ENCODE measurements at regions not wholly inside any gene's neighbourhood (a gene's known extent, or its start where the extent isn't known, plus 50 kb on each side); places are given as distances from the start of the nearest gene placed in this dataset.
"Not testable (repeated sequence)": the region's sequence is repeated elsewhere in the genome, so short reads cannot be mapped to it uniquely, and the experiment has no call there.

GRCh38 chr13:16141361-16141760, 3040.3 kb downstream of the TUBA3C start:
- CTCF ChIA-PET; H3K4me1 Mint-ChIP-seq; H3K27me3 ChIP-seq (replicated peaks in 1 of 4; ENCODE audit: control extremely low read depth in 1 of 4, control insufficient read depth in 3 of 4, insufficient read depth in 4 of 4, low read length in 3 of 4); H3K9me3 ChIP-seq (ENCODE audit: control extremely low read depth in 1 of 3, control insufficient read depth in 2 of 3, insufficient read depth in 1 of 3, low read length in 2 of 3); H3K27me3 Mint-ChIP-seq; H3K9me3 Mint-ChIP-seq (ENCODE audit: insufficient read depth); H3K4me2 ChIP-seq (replicated peaks; ENCODE audit: low read depth, low read length, poor library complexity, severe bottlenecking); H3K4me1 ChIP-seq (ENCODE audit: control insufficient read depth in 2 of 2, insufficient read depth in 2 of 2, low read length in 2 of 2); H3K79me2 ChIP-seq (ENCODE audit: control insufficient read depth, insufficient read depth, low read length); POLR2A ChIA-PET; DNase-seq; H3K9ac ChIP-seq (ENCODE audit: low read length); H3K27ac Mint-ChIP-seq; intact Hi-C loops (cut with micrococcal nuclease); H3K36me3 ChIP-seq (replicated peaks in 1 of 2; ENCODE audit: control extremely low read depth in 1 of 2, control insufficient read depth in 1 of 2, extremely low read depth in 1 of 2, insufficient read depth in 2 of 2, low read length in 1 of 2); H3K4me3 Mint-ChIP-seq; H3K27ac ChIP-seq (ENCODE audit: low read length in 2 of 2); H4K20me1 ChIP-seq (ENCODE audit: control insufficient read depth, insufficient read depth, low read length, poor library complexity, severe bottlenecking); H3K4me3 ChIP-seq (ENCODE audit: control extremely low read depth in 1 of 5, extremely low read depth in 1 of 5, insufficient read depth in 1 of 5, low read depth in 2 of 5, low read length in 4 of 5); H2AFZ ChIP-seq (ENCODE audit: insufficient read depth, low read depth, low read length, poor library complexity, severe bottlenecking); ATAC-seq (ENCODE audit: low read depth): not testable (repeated sequence)
- WGBS (ENCODE audit: insufficient coverage) = no CpG with 5 or more reads among the region's 10 CpGs

GRCh38 chr13:16136846-16137245, 3044.8 kb downstream of the TUBA3C start:
- WGBS (ENCODE audit: insufficient coverage) = 57% methylated on average over 1 of the region's 2 CpGs
- H3K79me2 ChIP-seq (ENCODE audit: control insufficient read depth, insufficient read depth, low read length); CTCF ChIA-PET; H3K27me3 ChIP-seq (replicated peaks in 1 of 4; ENCODE audit: control extremely low read depth in 1 of 4, control insufficient read depth in 3 of 4, insufficient read depth in 4 of 4, low read length in 3 of 4); H3K4me2 ChIP-seq (replicated peaks; ENCODE audit: low read depth, low read length, poor library complexity, severe bottlenecking); H3K9me3 Mint-ChIP-seq (ENCODE audit: insufficient read depth); H2AFZ ChIP-seq (ENCODE audit: insufficient read depth, low read depth, low read length, poor library complexity, severe bottlenecking); POLR2A ChIA-PET; H3K9me3 ChIP-seq (ENCODE audit: control extremely low read depth in 1 of 3, control insufficient read depth in 2 of 3, insufficient read depth in 1 of 3, low read length in 2 of 3); H3K4me1 ChIP-seq (ENCODE audit: control insufficient read depth in 2 of 2, insufficient read depth in 2 of 2, low read length in 2 of 2); H3K9ac ChIP-seq (ENCODE audit: low read length); H3K27ac Mint-ChIP-seq; ATAC-seq (ENCODE audit: low read depth); H3K4me1 Mint-ChIP-seq; H3K36me3 ChIP-seq (replicated peaks in 1 of 2; ENCODE audit: control extremely low read depth in 1 of 2, control insufficient read depth in 1 of 2, extremely low read depth in 1 of 2, insufficient read depth in 2 of 2, low read length in 1 of 2); H3K27me3 Mint-ChIP-seq; H3K4me3 ChIP-seq (ENCODE audit: control extremely low read depth in 1 of 5, extremely low read depth in 1 of 5, insufficient read depth in 1 of 5, low read depth in 2 of 5, low read length in 4 of 5); intact Hi-C loops (cut with micrococcal nuclease); DNase-seq; H4K20me1 ChIP-seq (ENCODE audit: control insufficient read depth, insufficient read depth, low read length, poor library complexity, severe bottlenecking); H3K27ac ChIP-seq (ENCODE audit: low read length in 2 of 2); H3K4me3 Mint-ChIP-seq: not testable (repeated sequence)

- intact Hi-C loops (cut with micrococcal nuclease); H3K27me3 ChIP-seq (replicated peaks in 1 of 4; ENCODE audit: control extremely low read depth in 1 of 4, control insufficient read depth in 3 of 4, insufficient read depth in 4 of 4, low read length in 3 of 4); H3K79me2 ChIP-seq (ENCODE audit: control insufficient read depth, insufficient read depth, low read length); H3K4me2 ChIP-seq (replicated peaks; ENCODE audit: low read depth, low read length, poor library complexity, severe bottlenecking); H3K4me3 Mint-ChIP-seq; H3K4me1 Mint-ChIP-seq; H3K9me3 Mint-ChIP-seq (ENCODE audit: insufficient read depth); H3K27ac Mint-ChIP-seq; H3K4me3 ChIP-seq (ENCODE audit: control extremely low read depth in 1 of 5, extremely low read depth in 1 of 5, insufficient read depth in 1 of 5, low read depth in 2 of 5, low read length in 4 of 5); H3K36me3 ChIP-seq (replicated peaks in 1 of 2; ENCODE audit: control extremely low read depth in 1 of 2, control insufficient read depth in 1 of 2, extremely low read depth in 1 of 2, insufficient read depth in 2 of 2, low read length in 1 of 2); POLR2A ChIA-PET; H2AFZ ChIP-seq (ENCODE audit: insufficient read depth, low read depth, low read length, poor library complexity, severe bottlenecking); H3K9ac ChIP-seq (ENCODE audit: low read length); CTCF ChIA-PET; ATAC-seq (ENCODE audit: low read depth); H3K27me3 Mint-ChIP-seq; H3K4me1 ChIP-seq (ENCODE audit: control insufficient read depth in 2 of 2, insufficient read depth in 2 of 2, low read length in 2 of 2); H4K20me1 ChIP-seq (ENCODE audit: control insufficient read depth, insufficient read depth, low read length, poor library complexity, severe bottlenecking); DNase-seq; H3K27ac ChIP-seq (ENCODE audit: low read length in 2 of 2): not testable (repeated sequence)
- WGBS (ENCODE audit: insufficient coverage) = no CpG with 5 or more reads among the region's 6 CpGs
- H3K9me3 ChIP-seq (ENCODE audit: control extremely low read depth in 1 of 3, control insufficient read depth in 2 of 3, insufficient read depth in 1 of 3, low read length in 2 of 3) = peaks cover 0 to 12% (median 3%) of the 10 kb centered on the region in 3 donors
Measured at GRCh38 chr13:16128675-16129074, 3052.9 kb downstream of the TUBA3C start.

- H2AFZ ChIP-seq (ENCODE audit: insufficient read depth, low read depth, low read length, poor library complexity, severe bottlenecking); intact Hi-C loops (cut with micrococcal nuclease); H3K79me2 ChIP-seq (ENCODE audit: control insufficient read depth, insufficient read depth, low read length); ATAC-seq (ENCODE audit: low read depth); H4K20me1 ChIP-seq (ENCODE audit: control insufficient read depth, insufficient read depth, low read length, poor library complexity, severe bottlenecking); H3K9me3 ChIP-seq (ENCODE audit: control extremely low read depth in 1 of 3, control insufficient read depth in 2 of 3, insufficient read depth in 1 of 3, low read length in 2 of 3); H3K4me3 Mint-ChIP-seq; H3K36me3 ChIP-seq (replicated peaks in 1 of 2; ENCODE audit: control extremely low read depth in 1 of 2, control insufficient read depth in 1 of 2, extremely low read depth in 1 of 2, insufficient read depth in 2 of 2, low read length in 1 of 2); CTCF ChIA-PET; H3K4me1 Mint-ChIP-seq; H3K27me3 Mint-ChIP-seq; H3K27me3 ChIP-seq (replicated peaks in 1 of 4; ENCODE audit: control extremely low read depth in 1 of 4, control insufficient read depth in 3 of 4, insufficient read depth in 4 of 4, low read length in 3 of 4); H3K4me2 ChIP-seq (replicated peaks; ENCODE audit: low read depth, low read length, poor library complexity, severe bottlenecking); H3K4me1 ChIP-seq (ENCODE audit: control insufficient read depth in 2 of 2, insufficient read depth in 2 of 2, low read length in 2 of 2); H3K27ac Mint-ChIP-seq; H3K27ac ChIP-seq (ENCODE audit: low read length in 2 of 2); POLR2A ChIA-PET; H3K4me3 ChIP-seq (ENCODE audit: control extremely low read depth in 1 of 5, extremely low read depth in 1 of 5, insufficient read depth in 1 of 5, low read depth in 2 of 5, low read length in 4 of 5); H3K9me3 Mint-ChIP-seq (ENCODE audit: insufficient read depth); H3K9ac ChIP-seq (ENCODE audit: low read length): not testable (repeated sequence)
- 53% methylated on average over 4 of the region's 6 CpGs for WGBS (ENCODE audit: insufficient coverage)
- DNase-seq = peak; percentile 2
Measured at GRCh38 chr13:16113391-16113790, 3068.2 kb downstream of the TUBA3C start.
